ENCODE measurements at regions not wholly inside any gene's neighbourhood (a gene's known extent, or its start where the extent isn't known, plus 50 kb on each side); places are given as distances from the start of the nearest gene placed in this dataset.

DNA sequence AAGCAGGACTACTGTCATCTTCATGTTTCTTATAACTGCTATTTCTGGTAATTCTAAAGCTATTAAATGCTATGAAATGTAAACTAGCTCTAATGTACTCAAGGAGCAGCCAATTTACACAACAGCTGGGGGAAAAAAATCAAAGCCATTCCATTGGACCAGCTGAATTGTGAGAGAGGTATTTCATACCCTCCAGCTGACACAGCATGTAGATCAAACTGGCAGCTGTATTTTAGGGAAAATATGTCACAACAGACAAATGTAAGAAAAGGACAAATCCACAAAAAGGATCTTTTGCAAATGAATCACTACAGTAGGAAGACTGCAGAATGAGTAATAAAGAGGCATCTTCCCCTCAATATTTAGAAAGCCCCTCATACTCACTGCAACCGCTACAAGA, 65.2 kb upstream of the FAM47B start:
- Histone ChIP-seq H3K36me3 (ENCODE audit: control insufficient read depth in 2 of 2, extremely low read depth in 1 of 2, insufficient read depth in 2 of 2, low read length in 2 of 2) (no peaks in the 10 kb centered on the region), H3K27ac (ENCODE audit: insufficient read depth, low read depth, low read length) (no peak overlapping the region), H3K4me3 (replicated peaks in 1 of 3; ENCODE audit: insufficient read depth in 1 of 3, low read depth in 1 of 3, low read length in 3 of 3) (no peak overlapping the region), H3K4me2 (ENCODE audit: insufficient read depth, low read length) (no peak overlapping the region), H3K4me1 (ENCODE audit: control insufficient read depth, extremely low read depth, insufficient read depth, low read length) (no peaks in the 10 kb centered on the region), H3K9me3 (replicated peaks; ENCODE audit: control insufficient read depth, insufficient read depth, low read length) (no peaks in the 10 kb centered on the region), H3K27me3 (ENCODE audit: control insufficient read depth in 2 of 2, insufficient read depth in 2 of 2, low read length in 2 of 2) (no peaks in the 10 kb centered on the region), H3K9me1 (replicated peaks; ENCODE audit: control insufficient read depth, extremely low read depth, insufficient read depth, low read length) (no peaks in the 10 kb centered on the region), H4K20me1 (replicated peaks; ENCODE audit: control insufficient read depth, extremely low read depth, insufficient read depth, low read length) (no peaks in the 10 kb centered on the region), H3K9ac (replicated peaks; ENCODE audit: extremely low read depth, insufficient read depth, low read length) (no peak overlapping the region), H3K79me2 (ENCODE audit: control insufficient read depth, insufficient read depth, low read length) (no peaks in the 10 kb centered on the region), H2AFZ (ENCODE audit: low read depth, low read length) (no peak overlapping the region)
- intact Hi-C loops (cut with micrococcal nuclease), result no loop called here
- FAIRE-seq, result no peak
- no peak for DNase-seq (ENCODE audit: low read depth, low spot score)
- dilution Hi-C loops (cut with MboI; ENCODE audit: extremely low pct_ligation_motif_present, low sequenced_read_pairs), result no loop called here
- TF ChIP-seq FOS (IDR thresholded peaks at IDR 0.05; ENCODE audit: borderline replicate concordance, insufficient read depth, low read length) (no peak), JUN (IDR thresholded peaks at IDR 0.05; ENCODE audit: borderline replicate concordance, insufficient read depth, insufficient read length, low read depth) (no peak), MYC (IDR thresholded peaks at IDR 0.05; ENCODE audit: low read depth, low read length) (no peak), POLR2AphosphoS5 (IDR thresholded peaks at IDR 0.05; ENCODE audit: insufficient read depth, low read depth, low read length) (no peak), CTCF (IDR thresholded peaks at IDR 0.05; ENCODE audit: extremely low read depth in 1 of 2, insufficient read depth in 1 of 2, low read depth in 1 of 2, low read length in 2 of 2) (no peak), GATA2 (IDR thresholded peaks at IDR 0.05; ENCODE audit: insufficient read depth, insufficient read length, low read depth, low read length) (no peak), POLR2A (IDR thresholded peaks at IDR 0.05; ENCODE audit: low read depth, low read length) (no peak), EZH2 (IDR thresholded peaks at IDR 0.05; ENCODE audit: borderline replicate concordance, low read depth, low read length, severe bottlenecking) (no peak), MAX (IDR thresholded peaks at IDR 0.05; ENCODE audit: insufficient read depth, insufficient read length) (no peak)
- CTCF ChIA-PET, result no interaction called here
- BruUV-seq (replicated peaks), result no TSS peak
- POLR2A ChIA-PET, result no interaction called here

Data from endothelial cell of umbilical vein (primary cell).